ENCODE measurements at regions not wholly inside any gene's neighbourhood (a gene's known extent, or its start where the extent isn't known, plus 50 kb on each side); places are given as distances from the start of the nearest gene placed in this dataset.

GRCh38 chr4:81773557-81773956 lies 301.9 kb upstream of the RASGEF1B start:
- Histone ChIP-seq H3K4me3 (no peak overlapping the region), H3K9ac (ENCODE audit: low read depth in 2 of 2, low read length in 2 of 2) (no peak overlapping the region), H3K27me3 (no peaks in the 10 kb centered on the region), H3K36me3 (no peaks in the 10 kb centered on the region), H3K9me3 (no peaks in the 10 kb centered on the region), H3K4me1 (no peaks in the 10 kb centered on the region), H3K27ac (no peak overlapping the region)
- intact Hi-C loops (cut with DNase I), result no loop called here
- no peak for DNase-seq
- no peak for TF ChIP-seq CTCF (IDR thresholded peaks at IDR 0.05)

GRCh38 chr4:81771721-81772120 lies 300.0 kb upstream of the RASGEF1B start:
- H3K27me3 ChIP-seq, result no peaks in the 10 kb centered on the region
- no peak overlapping the region for H3K27ac ChIP-seq
- H3K4me3 ChIP-seq, result no peak overlapping the region
- no peak for DNase-seq
- TF ChIP-seq CTCF (IDR thresholded peaks at IDR 0.05), result no peak
- H3K9ac ChIP-seq (ENCODE audit: low read depth in 2 of 2, low read length in 2 of 2), result no peak overlapping the region
- intact Hi-C loops (cut with DNase I), result no loop called here
- H3K4me1 ChIP-seq, result no peaks in the 10 kb centered on the region
- H3K36me3 ChIP-seq, result no peaks in the 10 kb centered on the region
- no peaks in the 10 kb centered on the region for H3K9me3 ChIP-seq

GRCh38 chr4:81769244-81769643 lies 297.5 kb upstream of the RASGEF1B start:
- Histone ChIP-seq H3K36me3 (no peaks in the 10 kb centered on the region), H3K27ac (no peak overlapping the region), H3K9ac (ENCODE audit: low read depth in 2 of 2, low read length in 2 of 2) (no peak overlapping the region), H3K27me3 (no peaks in the 10 kb centered on the region), H3K4me1 (no peaks in the 10 kb centered on the region), H3K9me3 (no peaks in the 10 kb centered on the region), H3K4me3 (no peak overlapping the region)
- TF ChIP-seq CTCF (IDR thresholded peaks at IDR 0.05), result no peak
- no peak for DNase-seq
- intact Hi-C loops (cut with DNase I), result no loop called here

GRCh38 chr4:81758574-81759264 lies 287.0 kb upstream of the RASGEF1B start:
- Histone ChIP-seq H3K27ac (no peak overlapping the region), H3K36me3 (no peaks in the 10 kb centered on the region), H3K9me3 (no peaks in the 10 kb centered on the region), H3K4me1 (no peaks in the 10 kb centered on the region), H3K4me3 (no peak overlapping the region), H3K27me3 (no peaks in the 10 kb centered on the region), H3K9ac (ENCODE audit: low read depth in 2 of 2, low read length in 2 of 2) (no peak overlapping the region)
- no peak for DNase-seq
- intact Hi-C loops (cut with DNase I), result no loop called here
- TF ChIP-seq CTCF (IDR thresholded peaks at IDR 0.05), result no peak

- Histone ChIP-seq H3K4me1 (no peaks in the 10 kb centered on the region), H3K27ac (no peak overlapping the region), H3K9me3 (no peaks in the 10 kb centered on the region), H3K27me3 (no peaks in the 10 kb centered on the region), H3K36me3 (no peaks in the 10 kb centered on the region), H3K9ac (ENCODE audit: low read depth in 2 of 2, low read length in 2 of 2) (no peak overlapping the region), H3K4me3 (no peak overlapping the region)
- no peak for TF ChIP-seq CTCF (IDR thresholded peaks at IDR 0.05)
- DNase-seq, result no peak
- intact Hi-C loops (cut with DNase I), result no loop called here
Observed at GRCh38 chr4:81757691-81758090, 286.0 kb upstream of the RASGEF1B start.

Measured in colonic mucosa (tissue), 4 donors.